ENCODE measurements at regions not wholly inside any gene's neighbourhood (a gene's known extent, or its start where the extent isn't known, plus 50 kb on each side); places are given as distances from the start of the nearest gene placed in this dataset.

DNA sequence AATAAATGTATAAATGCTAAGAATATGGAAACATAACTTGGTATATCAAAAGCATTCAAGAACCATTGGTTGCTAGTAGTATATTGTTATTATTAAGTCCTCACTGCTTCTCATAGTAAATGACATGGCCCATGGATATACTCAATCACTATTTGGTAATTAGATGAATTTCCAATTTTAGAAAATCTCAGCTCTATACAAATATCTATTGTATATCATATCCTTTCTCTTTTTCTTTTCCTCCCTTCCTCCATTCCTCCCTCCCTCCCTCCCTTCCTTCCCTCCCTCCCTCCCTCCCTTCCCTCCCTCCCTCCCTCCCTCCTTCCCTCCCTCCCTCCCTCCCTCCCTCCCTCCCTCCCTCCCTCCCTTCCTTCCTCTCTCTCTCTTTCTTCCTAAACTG, 514.4 kb upstream of the LCORL start:
- H3K27ac ChIP-seq (ENCODE audit: low read depth, low read length) = no peak overlapping the region
- H3K9ac ChIP-seq (ENCODE audit: low read length) = no peak overlapping the region
- no peaks in the 10 kb centered on the region for H3K9me2 ChIP-seq (replicated peaks; ENCODE audit: insufficient read depth, low read length)
- no peaks in the 10 kb centered on the region for H4K20me1 ChIP-seq (ENCODE audit: low read depth, low read length)
- no peaks in the 10 kb centered on the region for H3K27me3 ChIP-seq (ENCODE audit: low read length)
- no peak for TF ChIP-seq EZH2phosphoT487 (conservative IDR thresholded peaks at IDR 0.05; ENCODE audit: low read length)
- TF ChIP-seq, protein P1, sequence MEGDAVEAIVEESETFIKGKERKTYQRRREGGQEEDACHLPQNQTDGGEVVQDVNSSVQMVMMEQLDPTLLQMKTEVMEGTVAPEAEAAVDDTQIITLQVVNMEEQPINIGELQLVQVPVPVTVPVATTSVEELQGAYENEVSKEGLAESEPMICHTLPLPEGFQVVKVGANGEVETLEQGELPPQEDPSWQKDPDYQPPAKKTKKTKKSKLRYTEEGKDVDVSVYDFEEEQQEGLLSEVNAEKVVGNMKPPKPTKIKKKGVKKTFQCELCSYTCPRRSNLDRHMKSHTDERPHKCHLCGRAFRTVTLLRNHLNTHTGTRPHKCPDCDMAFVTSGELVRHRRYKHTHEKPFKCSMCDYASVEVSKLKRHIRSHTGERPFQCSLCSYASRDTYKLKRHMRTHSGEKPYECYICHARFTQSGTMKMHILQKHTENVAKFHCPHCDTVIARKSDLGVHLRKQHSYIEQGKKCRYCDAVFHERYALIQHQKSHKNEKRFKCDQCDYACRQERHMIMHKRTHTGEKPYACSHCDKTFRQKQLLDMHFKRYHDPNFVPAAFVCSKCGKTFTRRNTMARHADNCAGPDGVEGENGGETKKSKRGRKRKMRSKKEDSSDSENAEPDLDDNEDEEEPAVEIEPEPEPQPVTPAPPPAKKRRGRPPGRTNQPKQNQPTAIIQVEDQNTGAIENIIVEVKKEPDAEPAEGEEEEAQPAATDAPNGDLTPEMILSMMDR (IDR thresholded peaks at IDR 0.05; ENCODE audit: insufficient read depth, low read length, poor library complexity, severe bottlenecking) = no peak
- no peaks in the 10 kb centered on the region for H3K79me2 ChIP-seq (ENCODE audit: insufficient read depth, low read length)
- H3K36me3 ChIP-seq (ENCODE audit: low read length) = no peaks in the 10 kb centered on the region
- H3K9me3 ChIP-seq (ENCODE audit: insufficient read depth, low read length) = no peaks in the 10 kb centered on the region
- H3F3A ChIP-seq (ENCODE audit: insufficient read depth) = no peaks in the 10 kb centered on the region
- H3K4me2 ChIP-seq (ENCODE audit: low read depth, low read length, poor library complexity, severe bottlenecking) = no peak overlapping the region
- no peak overlapping the region for H3K4me3 ChIP-seq (ENCODE audit: insufficient read depth, low read length, poor library complexity, severe bottlenecking)
- H2AFZ ChIP-seq (ENCODE audit: low read depth, low read length, severe bottlenecking) = no peak overlapping the region

DNA sequence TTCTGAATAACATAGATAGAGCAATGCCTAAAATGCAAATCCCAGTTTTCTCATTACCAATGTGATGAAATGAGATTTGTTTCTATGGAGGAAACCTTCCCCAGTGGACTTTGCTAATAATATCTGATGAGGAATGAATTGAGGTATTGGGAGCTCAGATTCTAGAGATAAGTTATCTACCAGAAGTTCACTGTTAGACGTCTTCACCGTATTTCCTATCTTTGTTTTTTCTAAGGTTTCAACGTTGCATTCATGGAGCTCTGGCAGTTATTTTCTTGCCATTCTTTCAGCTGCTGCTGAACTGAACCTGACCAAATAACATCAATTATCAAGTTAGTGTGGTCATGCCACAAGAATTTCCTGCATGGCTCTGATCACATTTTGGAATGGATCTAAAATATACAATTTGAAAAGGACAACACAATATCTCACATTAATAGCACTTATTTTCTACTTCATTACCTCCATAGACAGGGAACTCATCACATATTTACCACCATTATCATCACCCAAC, 511.8 kb upstream of the LCORL start:
- Histone ChIP-seq H3F3A (ENCODE audit: insufficient read depth) (no peaks in the 10 kb centered on the region), H3K9ac (ENCODE audit: low read length) (no peak overlapping the region), H3K27ac (ENCODE audit: low read depth, low read length) (no peak overlapping the region), H2AFZ (ENCODE audit: low read depth, low read length, severe bottlenecking) (no peak overlapping the region), H3K9me2 (replicated peaks; ENCODE audit: insufficient read depth, low read length) (no peaks in the 10 kb centered on the region), H3K9me3 (ENCODE audit: insufficient read depth, low read length) (no peaks in the 10 kb centered on the region), H4K20me1 (ENCODE audit: low read depth, low read length) (no peaks in the 10 kb centered on the region), H3K36me3 (ENCODE audit: low read length) (no peaks in the 10 kb centered on the region), H3K27me3 (ENCODE audit: low read length) (no peaks in the 10 kb centered on the region), H3K4me2 (ENCODE audit: low read depth, low read length, poor library complexity, severe bottlenecking) (no peak overlapping the region), H3K4me3 (ENCODE audit: insufficient read depth, low read length, poor library complexity, severe bottlenecking) (no peak overlapping the region), H3K79me2 (ENCODE audit: insufficient read depth, low read length) (no peaks in the 10 kb centered on the region)
- TF ChIP-seq EZH2phosphoT487 (conservative IDR thresholded peaks at IDR 0.05; ENCODE audit: low read length) = no peak
- TF ChIP-seq, protein P1 (IDR thresholded peaks at IDR 0.05; ENCODE audit: insufficient read depth, low read length, poor library complexity, severe bottlenecking) = no peak

DNA sequence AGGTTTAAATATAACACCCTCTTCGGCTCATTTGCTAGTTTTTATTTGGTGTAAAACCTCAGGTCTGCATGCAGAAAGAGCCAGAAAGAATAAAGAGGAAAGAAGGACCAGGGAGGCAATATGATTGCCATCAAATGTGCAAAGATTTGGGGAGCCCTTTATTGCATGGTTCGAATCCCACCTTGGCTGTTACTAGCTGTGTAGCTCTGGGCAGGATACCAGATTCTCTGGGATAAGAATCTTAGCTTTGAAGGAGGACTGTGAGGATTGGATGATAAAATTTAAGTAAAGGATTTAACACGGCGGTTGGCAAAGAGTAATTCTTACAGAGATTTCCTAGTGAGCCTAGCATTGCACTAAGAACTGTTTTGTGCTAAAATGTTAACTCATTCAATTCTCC, 510.2 kb upstream of the LCORL start:
- H3K36me3 ChIP-seq (ENCODE audit: low read length) = no peaks in the 10 kb centered on the region
- no peaks in the 10 kb centered on the region for H3K9me3 ChIP-seq (ENCODE audit: insufficient read depth, low read length)
- no peaks in the 10 kb centered on the region for H4K20me1 ChIP-seq (ENCODE audit: low read depth, low read length)
- H3K79me2 ChIP-seq (ENCODE audit: insufficient read depth, low read length) = no peaks in the 10 kb centered on the region
- H3K9me2 ChIP-seq (replicated peaks; ENCODE audit: insufficient read depth, low read length) = no peaks in the 10 kb centered on the region
- no peak overlapping the region for H3K4me2 ChIP-seq (ENCODE audit: low read depth, low read length, poor library complexity, severe bottlenecking)
- H3K27me3 ChIP-seq (ENCODE audit: low read length) = no peaks in the 10 kb centered on the region
- no peak overlapping the region for H3K4me3 ChIP-seq (ENCODE audit: insufficient read depth, low read length, poor library complexity, severe bottlenecking)
- H3K9ac ChIP-seq (ENCODE audit: low read length) = no peak overlapping the region
- no peak overlapping the region for H2AFZ ChIP-seq (ENCODE audit: low read depth, low read length, severe bottlenecking)
- TF ChIP-seq, protein P1 (IDR thresholded peaks at IDR 0.05; ENCODE audit: insufficient read depth, low read length, poor library complexity, severe bottlenecking) = no peak
- no peak for TF ChIP-seq EZH2phosphoT487 (conservative IDR thresholded peaks at IDR 0.05; ENCODE audit: low read length)
- no peak overlapping the region for H3K27ac ChIP-seq (ENCODE audit: low read depth, low read length)
- H3F3A ChIP-seq (ENCODE audit: insufficient read depth) = no peaks in the 10 kb centered on the region

Data from SU-DHL-6 (cell line).